Middle frontal gyrus (tissue), 1 donor: ENCODE measurements at regions not wholly inside any gene's neighbourhood (a gene's known extent, or its start where the extent isn't known, plus 50 kb on each side); places are given as distances from the start of the nearest gene placed in this dataset.

ENCODE experiments used
- DNase-seq: peaks from one replicate; pipeline ENCODE4 v3.0.0-alpha.2; 2015; ENCODE audit warnings: low spot score; ENCODE audit errors: extremely low spot score

DNA sequence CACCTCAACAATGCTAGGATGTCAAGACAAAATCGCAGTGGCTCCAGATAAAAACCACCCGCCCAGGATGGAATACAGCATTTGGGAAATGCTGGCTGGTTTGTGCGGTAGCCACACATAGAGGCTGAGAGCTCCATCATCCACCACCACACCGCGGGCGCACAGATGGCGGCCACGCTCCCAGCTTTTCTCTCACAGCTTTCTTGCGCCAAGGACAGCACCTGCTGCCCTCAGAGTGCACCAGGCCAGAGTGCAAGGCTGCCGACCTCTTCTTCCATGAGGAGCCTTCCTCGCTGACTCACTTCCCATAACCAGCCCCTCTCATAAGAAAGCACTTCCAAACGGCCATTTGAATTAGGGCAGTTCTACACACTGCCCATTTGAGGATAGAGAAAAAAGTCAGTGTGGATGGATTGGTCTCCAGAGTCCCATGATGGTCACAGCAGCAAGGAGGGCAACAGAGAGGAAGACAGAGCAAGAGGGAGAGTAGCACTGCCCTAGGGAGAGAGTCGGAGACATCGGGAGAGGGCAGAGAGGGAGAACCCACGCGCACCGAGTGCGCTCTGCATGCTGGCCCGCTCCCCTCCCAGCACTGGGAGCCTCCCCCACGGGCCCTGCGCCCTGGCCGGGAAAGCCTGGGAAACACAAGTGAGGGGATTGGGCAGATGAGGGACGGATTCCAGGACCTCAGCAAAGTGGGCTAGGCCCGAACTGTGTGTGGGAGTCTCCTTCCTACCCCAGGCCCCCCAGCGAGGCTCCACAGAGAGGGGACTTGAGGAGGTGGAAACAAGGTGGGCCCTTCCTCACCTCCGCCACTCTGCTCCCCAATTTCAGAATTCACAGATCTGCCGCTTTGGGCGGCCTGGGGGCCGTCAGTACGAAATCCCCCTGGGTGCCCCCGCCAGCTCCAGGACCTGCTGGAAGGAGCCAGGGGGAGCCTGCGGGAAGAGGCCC, 156.9 kb downstream of the USP12 start:
- no peak for DNase-seq

DNA sequence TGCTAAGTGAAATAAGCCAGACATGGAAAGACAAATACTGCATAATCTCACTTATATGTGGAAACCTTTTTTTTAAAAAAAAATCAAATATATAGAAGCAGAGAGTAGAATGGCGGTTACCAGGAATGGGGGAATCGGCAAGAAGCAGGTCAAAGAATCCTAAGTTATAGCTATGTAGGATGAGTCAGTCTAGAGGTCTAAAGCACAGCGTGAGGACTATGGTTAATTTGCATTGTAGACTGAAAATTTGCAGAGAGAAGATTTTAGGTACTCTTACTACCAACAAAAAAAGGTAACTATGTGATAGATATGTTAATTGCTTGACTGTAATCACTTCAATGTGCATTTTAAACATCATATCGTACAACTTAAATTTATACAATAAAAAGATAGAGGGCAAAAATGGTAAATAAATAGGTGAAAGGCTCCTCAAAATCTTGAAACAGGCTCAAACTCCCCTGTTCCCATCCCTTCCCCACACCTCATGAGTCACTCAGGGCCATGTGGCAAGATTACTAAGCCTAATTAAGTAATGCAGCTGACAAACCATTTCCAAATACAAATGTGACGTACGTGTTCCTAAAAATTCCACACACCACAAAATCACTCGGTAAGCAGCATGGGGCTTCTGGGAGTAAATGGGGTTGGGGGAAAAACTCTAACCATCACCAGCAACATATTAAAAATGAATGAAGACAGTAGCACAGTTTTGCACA, 159.0 kb downstream of the USP12 start:
- no peak for DNase-seq

DNA sequence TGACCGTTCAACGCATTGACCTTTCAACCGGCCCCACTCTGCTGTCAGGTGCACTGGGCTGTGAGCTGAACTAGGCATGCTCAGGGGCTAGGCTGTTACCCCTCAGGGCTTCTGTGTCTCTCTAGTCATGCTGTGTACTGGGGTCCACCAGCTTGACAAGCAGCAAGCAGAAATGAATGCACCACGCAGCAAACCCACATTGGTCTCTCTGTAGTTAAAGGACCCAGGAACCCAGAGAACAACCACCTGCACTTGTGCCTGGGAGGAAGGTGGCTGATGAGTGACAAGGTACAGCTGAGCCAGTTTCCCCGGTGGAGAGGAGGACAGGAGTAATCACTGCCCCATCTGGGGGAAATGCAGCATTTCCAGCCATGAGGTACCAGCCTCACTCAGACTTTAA, 159.9 kb downstream of the USP12 start:
- no peak for DNase-seq

DNA sequence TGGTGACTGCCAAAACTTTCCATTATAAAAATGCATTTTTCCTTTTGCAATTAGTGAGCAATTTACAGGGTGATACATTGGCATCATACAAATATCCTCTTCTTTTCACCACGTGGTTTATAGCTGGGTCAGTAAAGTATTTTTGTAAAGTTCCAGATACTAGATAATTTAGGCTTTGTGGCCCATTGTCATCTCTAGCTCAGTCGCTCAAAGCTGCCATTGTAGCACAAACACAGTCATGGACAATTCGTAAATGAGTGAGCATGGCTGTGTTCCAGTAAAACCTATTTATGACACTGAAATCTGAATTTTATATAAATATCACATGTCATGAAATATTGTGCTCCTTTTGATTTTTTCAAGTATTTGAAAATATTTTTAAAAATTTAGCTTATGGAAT, 162.9 kb downstream of the USP12 start:
- no peak for DNase-seq

DNA sequence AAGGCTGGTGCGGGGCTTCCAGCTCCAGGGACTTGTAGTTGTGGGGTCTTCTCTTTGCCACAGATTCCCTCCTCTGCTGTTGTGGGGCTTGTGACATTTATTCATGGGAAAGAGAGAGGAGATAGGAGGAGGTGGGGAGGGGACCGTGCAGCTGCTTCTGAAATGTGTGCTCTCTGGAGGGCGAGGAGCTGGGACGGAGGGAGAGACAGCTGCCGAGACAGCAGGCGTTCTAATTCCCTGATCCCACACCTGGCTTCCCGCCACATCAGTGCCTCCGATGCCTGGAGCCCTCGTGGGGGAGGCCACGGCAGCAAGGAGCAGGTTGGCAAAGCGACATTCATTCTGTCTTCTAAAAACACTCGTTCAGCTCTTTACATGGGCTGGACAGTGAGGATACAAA, 164.4 kb downstream of the USP12 start:
- DNase-seq, result no peak

DNA sequence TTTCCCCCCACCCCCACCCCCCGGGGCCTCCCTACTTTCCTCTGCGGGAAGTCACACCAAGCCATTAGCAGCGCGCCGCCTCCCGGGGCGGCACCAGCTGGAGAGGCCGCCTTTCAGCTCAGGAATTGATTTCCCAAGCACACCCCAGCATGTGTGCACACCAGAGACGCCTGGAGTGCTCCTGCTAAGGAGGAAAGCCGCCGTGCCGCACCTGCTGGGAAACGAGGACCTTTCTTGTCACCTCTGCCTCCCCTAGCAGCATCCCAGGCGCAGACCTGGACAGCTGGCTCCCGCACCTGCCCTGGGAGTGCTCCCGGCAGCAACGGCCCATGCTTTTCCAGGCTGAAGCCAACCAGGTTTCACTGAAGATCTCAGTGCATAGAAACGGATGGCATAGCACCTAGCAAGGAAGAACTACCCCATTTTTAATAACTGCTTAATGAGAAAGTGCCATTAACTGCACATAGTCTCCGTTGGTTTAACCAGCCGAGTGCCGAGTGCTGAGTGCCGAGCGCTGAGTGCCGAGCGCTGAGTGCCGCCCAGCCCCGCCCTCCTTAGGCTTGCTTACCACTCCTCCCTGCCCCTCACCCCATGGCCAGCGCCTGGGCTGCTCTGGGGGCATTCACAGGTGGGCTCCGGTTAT, 165.0 kb downstream of the USP12 start:
- no peak for DNase-seq

DNA sequence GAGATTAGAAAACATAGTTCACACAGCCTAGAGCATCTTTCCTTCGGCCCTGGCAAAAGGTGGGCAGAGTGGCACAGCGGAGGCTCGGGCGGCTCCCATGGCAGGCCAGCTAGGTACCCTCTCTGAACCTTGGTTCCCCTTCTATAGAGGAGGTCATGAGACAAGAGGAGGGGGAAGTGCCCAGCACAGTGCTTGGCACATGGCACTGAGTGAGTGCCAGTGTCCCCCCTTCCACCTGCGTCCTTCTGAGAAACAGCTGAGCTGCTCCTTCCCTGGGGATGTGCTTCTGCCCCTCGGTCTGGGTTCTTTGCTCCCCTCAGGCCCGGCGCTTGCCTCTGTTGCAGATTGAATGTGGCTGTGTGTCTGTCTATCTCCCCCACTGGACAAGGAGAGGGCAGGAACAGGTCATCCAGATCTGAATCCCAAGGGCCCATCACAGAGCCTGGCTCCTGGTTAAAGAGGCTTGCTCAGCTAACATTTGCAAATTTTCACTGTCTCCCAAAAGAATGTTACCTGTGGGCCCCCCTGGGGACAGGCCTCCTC, 165.6 kb downstream of the USP12 start:
- DNase-seq, result no peak

DNA sequence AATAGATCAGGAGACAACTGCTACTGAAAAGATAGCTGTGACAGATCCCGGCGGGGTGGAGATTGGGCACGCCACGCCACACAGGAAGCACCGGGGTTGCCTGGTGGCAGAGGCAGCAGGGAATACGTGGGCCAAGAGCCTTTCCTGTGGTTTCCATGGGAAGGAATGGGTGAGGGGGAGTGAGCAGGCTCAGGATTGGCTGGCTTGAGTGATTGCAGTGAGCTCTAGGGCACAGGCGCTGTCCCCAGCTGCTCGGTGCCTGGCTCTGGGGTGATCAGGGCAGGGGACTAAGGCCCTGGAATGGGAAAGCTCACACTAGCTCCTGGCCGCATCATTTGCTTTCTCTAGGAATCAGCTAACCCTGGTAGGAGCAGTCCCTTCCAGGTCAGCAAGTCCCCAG, 166.1 kb downstream of the USP12 start:
- DNase-seq, result no peak

DNA sequence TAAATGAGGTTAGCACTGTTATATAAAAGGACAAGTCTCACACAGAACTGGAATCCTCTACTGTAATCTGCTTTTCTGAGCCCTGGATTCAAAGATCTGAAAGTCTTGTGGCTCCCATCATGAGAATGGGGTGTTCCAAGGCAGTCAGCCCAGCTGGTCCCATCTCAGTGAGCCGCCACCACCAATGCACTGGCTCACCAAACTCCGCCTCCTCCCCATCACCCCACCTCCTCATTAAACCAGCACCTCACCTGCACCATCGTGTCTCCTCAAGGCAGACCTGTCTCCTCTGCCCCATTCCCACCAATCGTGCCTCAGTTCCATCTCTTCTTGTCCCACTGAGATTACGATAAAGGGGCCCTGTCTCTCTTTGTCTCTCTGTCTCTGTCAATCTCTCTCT, 166.7 kb downstream of the USP12 start:
- DNase-seq, result no peak

DNA sequence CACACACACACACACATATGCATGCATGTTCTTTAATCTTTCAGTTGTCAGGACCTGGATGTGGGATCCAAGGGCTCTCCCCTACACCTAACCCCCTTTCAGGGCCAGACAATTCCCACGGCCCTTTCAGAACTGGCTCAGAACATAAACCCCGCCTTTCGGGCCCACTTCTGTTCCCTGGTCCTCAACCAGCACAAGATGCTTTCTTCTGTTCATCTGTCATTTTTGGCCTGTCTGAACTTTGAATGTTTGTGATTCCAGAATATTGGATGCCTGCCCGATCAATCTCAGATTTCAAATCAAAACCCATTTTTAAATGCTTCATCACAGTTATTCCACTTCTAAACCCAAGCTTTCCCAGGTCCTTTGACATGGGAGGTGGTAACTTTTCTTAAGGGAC, 167.3 kb downstream of the USP12 start:
- DNase-seq, result no peak

DNA sequence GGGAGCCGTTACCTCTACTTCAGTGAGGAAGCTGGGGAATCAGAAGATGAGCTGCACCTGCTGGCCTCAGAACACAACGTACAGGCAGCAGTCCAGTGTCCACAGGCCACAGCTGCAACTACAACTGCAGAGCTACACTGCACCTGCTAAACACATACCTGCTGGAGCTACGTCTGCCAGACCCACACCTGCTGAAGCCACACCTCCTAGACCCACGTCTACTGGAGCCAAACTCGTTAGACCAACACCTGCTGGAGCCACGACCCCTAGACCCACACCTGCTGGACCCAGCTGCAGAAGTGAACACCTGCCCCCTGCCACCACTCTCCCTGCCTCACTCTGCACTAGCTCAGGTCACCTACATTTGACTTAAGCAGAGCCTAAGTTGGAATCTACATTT, 169.9 kb downstream of the USP12 start:
- DNase-seq, result no peak

DNA sequence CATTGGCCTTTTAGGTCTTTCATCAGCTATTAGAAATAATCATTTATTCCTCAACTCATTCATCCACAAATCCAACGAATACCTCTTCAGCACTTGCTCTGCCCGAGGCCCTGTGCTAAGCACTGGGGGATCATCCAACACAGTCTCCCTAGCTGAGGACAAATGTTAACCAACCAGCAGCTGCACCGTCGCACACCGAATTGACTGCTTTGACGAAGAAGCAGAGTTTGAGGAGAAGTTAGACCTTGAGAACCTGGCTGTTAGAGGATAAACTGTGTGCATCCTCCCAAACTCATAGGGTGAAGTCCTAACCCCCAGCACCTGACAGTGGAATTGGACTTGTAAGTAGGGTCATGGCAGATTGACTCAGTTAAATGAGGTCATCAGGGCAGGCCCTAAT, 170.9 kb downstream of the USP12 start:
- DNase-seq, result no peak

DNA sequence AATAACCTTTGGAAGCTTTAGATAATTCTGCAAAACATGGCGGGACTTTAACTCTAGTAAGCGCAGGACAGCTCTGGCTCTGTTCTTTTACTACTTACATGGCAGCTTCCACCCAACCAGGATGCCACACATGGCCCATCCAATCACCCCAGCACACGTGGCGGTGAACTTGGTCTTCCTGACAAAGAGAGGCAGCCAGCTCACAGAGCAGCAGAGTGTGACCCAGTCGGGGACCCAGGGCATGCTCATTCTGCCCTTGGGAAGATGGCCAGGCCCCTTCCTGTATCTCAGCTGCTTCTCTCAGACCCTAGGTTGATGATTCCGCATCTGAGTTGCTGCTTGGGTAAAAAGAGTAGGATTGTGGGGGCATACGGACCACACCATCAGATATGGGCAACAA, 172.1 kb downstream of the USP12 start:
- DNase-seq, result no peak

DNA sequence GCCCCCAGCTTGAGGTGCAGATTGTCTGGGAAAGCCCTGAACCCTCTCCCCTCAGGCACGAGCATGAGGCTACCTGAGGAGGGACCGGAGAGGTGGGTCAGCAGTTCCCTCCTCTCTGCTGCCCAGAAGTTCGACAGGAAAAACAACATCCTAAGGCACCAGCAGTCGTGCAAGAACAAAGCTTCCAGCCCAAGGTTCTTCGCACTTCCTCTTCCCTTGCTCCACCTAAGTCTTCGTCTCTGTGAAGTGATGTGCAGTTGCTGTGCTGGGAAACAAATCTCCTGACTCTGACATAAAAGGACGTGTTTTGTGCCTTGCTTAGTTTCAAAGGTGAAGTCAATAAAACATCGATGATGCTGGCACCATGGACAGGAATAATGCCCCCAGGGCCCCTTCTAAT, 173.3 kb downstream of the USP12 start:
- DNase-seq, result no peak

DNA sequence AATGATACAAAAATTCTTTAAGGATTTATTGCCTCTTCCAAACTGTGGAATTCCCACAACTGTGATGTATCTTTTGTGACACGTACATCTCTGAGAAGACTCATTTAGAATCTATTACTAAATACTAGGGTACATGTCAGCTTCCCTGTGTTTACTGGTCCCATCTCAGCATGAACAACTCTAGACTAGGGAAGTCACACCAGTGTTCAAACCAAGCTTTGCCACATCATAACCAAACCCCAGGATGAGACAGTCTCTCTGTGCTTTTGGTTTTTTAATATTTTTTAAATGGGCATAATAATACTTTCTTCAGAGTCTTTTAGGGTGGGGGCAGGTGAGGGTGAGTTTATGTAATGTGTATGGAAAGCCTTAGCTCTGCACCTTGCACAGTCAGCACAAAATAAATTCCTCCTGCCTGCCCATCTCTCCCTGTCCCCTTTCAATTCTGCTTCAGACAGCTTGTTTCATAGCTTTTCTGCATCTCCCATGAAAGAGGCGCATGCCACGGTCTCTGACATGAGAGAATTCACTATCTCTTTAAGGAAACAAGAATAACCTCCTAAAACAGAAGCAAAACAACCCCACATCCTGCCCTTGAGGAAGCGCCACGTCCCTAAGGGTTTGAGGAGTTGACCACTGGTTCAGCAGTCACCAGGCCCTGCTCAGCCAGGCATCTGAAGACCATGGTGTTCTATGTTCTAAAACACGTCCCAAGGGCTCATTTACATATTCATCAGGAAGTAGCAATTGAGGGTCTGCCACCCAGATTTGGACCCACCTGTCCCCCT, 174.5 kb downstream of the USP12 start:
- no peak for DNase-seq

DNA sequence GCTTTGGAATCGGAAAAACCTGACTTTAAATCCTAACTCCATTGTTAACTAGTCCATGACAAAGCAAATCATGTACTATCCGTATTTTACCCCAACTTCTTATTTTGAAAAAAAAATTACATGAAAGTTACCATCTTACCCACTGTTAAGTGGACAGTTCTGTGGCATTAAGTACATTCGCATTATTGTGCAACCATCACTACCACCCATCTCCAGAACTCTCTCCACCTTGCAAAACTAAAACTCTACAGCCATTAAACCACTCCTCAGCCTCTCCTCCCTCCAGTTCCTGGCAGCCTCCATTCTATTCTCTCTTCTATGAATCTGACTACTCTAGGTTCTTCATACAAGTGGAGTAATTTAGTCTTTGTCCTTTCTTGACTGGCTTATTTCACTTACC, 176.5 kb downstream of the USP12 start:
- DNase-seq, result no peak

DNA sequence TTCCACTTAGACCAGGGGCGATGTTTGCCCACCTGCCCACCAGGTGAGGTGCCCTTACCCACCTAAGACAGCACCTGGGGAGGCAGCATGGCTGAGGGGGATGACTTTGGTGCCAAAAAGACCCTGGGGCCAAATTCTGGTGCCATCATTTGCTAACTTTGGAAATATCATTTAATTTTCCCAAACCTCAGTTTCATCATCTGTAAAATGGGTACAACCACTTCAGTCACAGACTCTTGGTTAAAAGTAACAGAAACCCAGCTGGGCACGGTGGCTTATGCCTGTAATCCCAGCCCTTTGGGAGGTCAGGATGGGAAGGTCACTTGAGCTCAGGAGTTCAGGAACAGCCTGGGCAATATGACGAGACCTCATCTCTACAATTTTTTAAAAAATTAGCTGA, 177.8 kb downstream of the USP12 start:
- DNase-seq, result no peak

DNA sequence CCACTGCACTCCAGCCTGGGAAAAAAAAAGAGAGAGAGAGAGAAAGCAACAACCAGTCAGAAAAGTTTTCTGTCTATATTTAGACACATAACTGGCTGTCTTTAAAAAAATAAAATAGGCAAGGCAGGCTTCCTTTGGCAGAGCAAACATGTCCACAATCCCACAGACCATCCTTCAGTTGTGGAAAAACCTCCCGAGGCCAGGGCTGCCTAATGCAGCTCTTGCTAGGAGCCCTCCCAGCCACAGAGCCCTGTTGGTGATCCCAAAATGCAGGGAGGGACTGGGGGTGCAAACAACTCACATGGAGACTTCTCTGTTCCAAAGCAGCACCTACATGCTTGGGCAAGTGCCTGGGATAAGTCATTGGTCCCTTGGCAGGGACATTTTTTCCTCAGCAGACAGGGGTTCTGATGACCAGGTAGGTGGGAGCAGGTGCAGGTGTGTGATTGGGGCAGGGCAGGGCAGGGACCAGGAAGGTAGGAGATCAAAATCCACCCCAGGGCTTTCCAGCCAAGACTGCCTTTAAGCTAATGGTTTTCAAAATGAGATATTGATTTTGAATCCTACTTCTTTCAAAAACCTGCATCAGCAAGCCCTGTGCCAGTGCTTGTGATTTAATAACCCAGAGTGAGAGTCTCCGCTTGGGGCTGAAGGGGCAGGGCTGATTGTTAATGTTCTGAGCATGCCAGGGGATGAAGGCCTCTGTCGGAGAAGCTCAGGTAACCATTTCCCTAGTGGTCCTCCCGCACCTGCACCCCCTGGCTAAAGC, 178.5 kb downstream of the USP12 start:
- no peak for DNase-seq

DNA sequence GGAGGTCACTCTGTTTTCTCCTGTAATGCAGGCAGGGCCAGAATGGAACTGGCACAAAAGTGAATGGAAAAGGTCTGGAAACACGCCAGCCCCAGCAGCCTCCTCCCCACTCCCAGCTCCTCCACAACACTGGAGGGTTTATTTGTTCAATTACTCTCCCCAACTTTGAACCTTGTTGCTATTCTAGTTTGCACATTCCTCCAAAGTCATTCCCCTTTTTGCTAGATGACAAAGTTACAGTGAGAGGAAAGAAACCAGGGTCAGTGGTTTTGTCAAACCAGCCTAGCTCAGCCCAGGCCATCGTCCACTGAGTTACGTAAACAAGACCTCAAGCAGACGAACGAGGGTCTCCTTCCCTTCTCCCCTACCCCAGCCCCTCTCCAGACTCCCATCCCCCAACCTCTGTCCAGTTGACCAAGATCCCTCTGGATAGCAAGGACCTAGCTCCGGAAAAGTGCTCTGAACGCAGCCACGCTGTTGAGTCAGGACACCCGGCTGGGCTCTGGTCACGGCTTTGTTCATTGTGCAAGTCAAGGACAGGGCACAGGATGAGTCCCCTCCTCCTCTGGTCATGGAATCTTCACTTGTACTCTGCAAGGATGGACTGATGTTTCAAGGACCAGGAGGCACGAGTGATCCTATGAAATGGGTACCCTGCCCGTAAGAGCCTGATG, 180.0 kb downstream of the USP12 start:
- peak; percentile 29 for DNase-seq
